HCT116 (cell line): ENCODE measurements at regions not wholly inside any gene's neighbourhood (a gene's known extent, or its start where the extent isn't known, plus 50 kb on each side); places are given as distances from the start of the nearest gene placed in this dataset.

Experiments used
- ATAC-seq: fragments of 200-7000 bp; cut with Tn5 transposase; 2 replicates; pipeline ENCODE4 v1.9.1; 2020; ENCODE audit warnings: mild to moderate bottlenecking, moderate library complexity
- BruUV-seq: library from RNA; stranded (reverse); fragments of 400-500 nt; replicated peaks from 2 replicates; lab custom pipeline; 2021; lab: Mats Ljungman, UMichigan
- CTCF ChIA-PET: fragments of 300-600 bp; sonication (Branson Sonifier 250); formaldehyde crosslinking; loops from one replicate; lab custom pipeline; 2021; ENCODE audit warnings: antibody characterized with exemption; lab: Charles Lee
- POLR2A ChIA-PET: fragments of 300-600, 350-600 bp; sonication (Branson Sonifier 250); formaldehyde crosslinking; loops from one replicate; lab custom pipeline; 2021; ENCODE audit warnings: antibody characterized with exemption; lab: Charles Lee
- RAD21 ChIA-PET, 2 experiments: fragments of 300-600 bp; sonication (Branson Sonifier 250); formaldehyde crosslinking; loops; one replicate each; lab custom pipeline; 2023; ENCODE audit warnings: low total read pairs in 2 of 2; ENCODE audit not compliant: uncharacterized antibody in 2 of 2, unreplicated experiment in 2 of 2, low non-redundant PET in 1 of 2; lab: Charles Lee
- DNase-seq: peaks from one replicate; pipeline ENCODE4 v3.0.0-alpha.2; 2010; ENCODE audit warnings: low read depth, low spot score
- H2AFZ ChIP-seq: fragments of 200-600 bp; shearing (Covaris generic), sonication (generic); 2 replicates; pipeline ENCODE4 v1.6.1; 2017; ENCODE audit warnings: low read depth, mixed run types, mixed read lengths, antibody characterized with exemption, low read length; ENCODE audit not compliant: poor library complexity, severe bottlenecking
- H3K27ac ChIP-seq: 2 replicates; pipeline ENCODE4 v1.5.1; 2012; ENCODE audit warnings: low read depth, low read length
- H3K27me3 ChIP-seq: fragments of 200-600 bp; sonication (generic); 2 replicates; pipeline ENCODE4 v1.6.1; 2016; ENCODE audit warnings: mixed run types, low read length, mixed read lengths; ENCODE audit not compliant: insufficient read depth
- H3K36me3 ChIP-seq, 2 experiments: fragments of 200-500 bp in 1 of 2; fragments of 200-600 bp in 1 of 2; sonication (Bioruptor generic) in 1 of 2; sonication (generic) in 1 of 2; 2 replicates each; pipeline versions ENCODE4 v1.5.1 to v1.6.1; 2014 to 2016; ENCODE audit warnings: low read length in 2 of 2, inconsistent platforms in 1 of 2, mixed read lengths in 1 of 2, mixed run types in 1 of 2; ENCODE audit not compliant: insufficient read depth in 2 of 2, control insufficient read depth in 1 of 2
- H3K4me1 ChIP-seq, 2 experiments: fragments of 200-600 bp in 1 of 2; sonication (generic) in 1 of 2; 2 replicates each; pipeline versions ENCODE4 v1.5.1 to v1.6.1; 2012 to 2017; ENCODE audit warnings: low read length in 2 of 2, inconsistent platforms in 1 of 2, mild to moderate bottlenecking in 1 of 2, mixed read lengths in 1 of 2, mixed run types in 1 of 2, moderate library complexity in 1 of 2; ENCODE audit not compliant: insufficient read depth in 2 of 2, control insufficient read depth in 1 of 2
- H3K4me2 ChIP-seq: fragments of 200-600 bp; sonication (generic); 2 replicates; pipeline ENCODE4 v1.6.1; 2017; ENCODE audit warnings: mixed run types, low read length, mixed read lengths
- H3K4me3 ChIP-seq, 2 experiments: fragments of 200-600 bp in 1 of 2; sonication (generic) in 1 of 2; replicated peaks in 1 of 2; 2 replicates each; pipeline ENCODE4 v1.5.1; 2011 to 2016; ENCODE audit warnings: low read length in 2 of 2, control low read depth in 1 of 2, low read depth in 1 of 2, mild to moderate bottlenecking in 1 of 2, mixed read lengths in 1 of 2, mixed run types in 1 of 2
- H3K79me2 ChIP-seq: fragments of 200-600 bp; sonication (generic); 2 replicates; pipeline ENCODE4 v1.6.1; 2017; ENCODE audit warnings: mild to moderate bottlenecking, mixed run types, low read length, moderate library complexity, mixed read lengths; ENCODE audit not compliant: insufficient read depth
- H3K9ac ChIP-seq: fragments of 200-600 bp; sonication (generic); 2 replicates; pipeline ENCODE4 v1.6.1; 2016; ENCODE audit warnings: low read length, mixed read lengths
- H3K9me2 ChIP-seq: fragments of 200-600 bp; sonication (generic), shearing (Covaris generic); 2 replicates; pipeline ENCODE4 v1.6.1; 2017; ENCODE audit warnings: mixed run types, mild to moderate bottlenecking, moderate library complexity; ENCODE audit not compliant: insufficient read depth
- H3K9me3 ChIP-seq, 2 experiments: fragments of 200-500 bp in 1 of 2; fragments of 200-600 bp in 1 of 2; sonication (Bioruptor generic) in 1 of 2; sonication (generic) in 1 of 2; 2 replicates each; pipeline ENCODE4 v1.6.1; 2014 to 2017; ENCODE audit warnings: low read length in 2 of 2, mixed read lengths in 2 of 2, inconsistent platforms in 1 of 2, low read depth in 1 of 2, mild to moderate bottlenecking in 1 of 2, mixed run types in 1 of 2, moderate library complexity in 1 of 2; ENCODE audit not compliant: control insufficient read depth in 1 of 2, insufficient read depth in 1 of 2
- H4K20me1 ChIP-seq: fragments of 200-600 bp; sonication (generic), shearing (Covaris generic); 2 replicates; pipeline ENCODE4 v1.6.1; 2017; ENCODE audit warnings: mixed run types, mild to moderate bottlenecking, moderate library complexity; ENCODE audit not compliant: insufficient read depth
- CBX3 ChIP-seq: IDR thresholded peaks from 2 replicates; pipeline ENCODE4 v1.6.1; 2012; ENCODE audit warnings: low read depth
- CEBPB ChIP-seq: IDR thresholded peaks from 2 replicates; pipeline ENCODE4 v1.6.1; 2012; ENCODE audit warnings: low read depth
- CTCF ChIP-seq, 3 experiments: fragments of 200-600 bp in 1 of 3; sonication (generic) in 1 of 3; IDR thresholded peaks in 2 of 3; conservative IDR thresholded peaks in 1 of 3; 2 replicates each; pipeline ENCODE4 v1.5.1; 2012 to 2017; ENCODE audit warnings: low read depth in 2 of 3, low read length in 2 of 3, antibody characterized with exemption in 1 of 3, borderline replicate concordance in 1 of 3, control low read depth in 1 of 3, mild to moderate bottlenecking in 1 of 3, mixed read lengths in 1 of 3, mixed run types in 1 of 3, moderate library complexity in 1 of 3; ENCODE audit not compliant: insufficient read depth in 1 of 3
- EGR1 ChIP-seq: IDR thresholded peaks from 2 replicates; pipeline ENCODE4 v1.6.1; 2012; ENCODE audit warnings: low read depth
- ELF1 ChIP-seq: IDR thresholded peaks from 2 replicates; pipeline ENCODE4 v1.6.1; 2012; ENCODE audit warnings: low read depth, borderline replicate concordance
- EZH2 ChIP-seq: fragments of 200-600 bp; sonication (generic); IDR thresholded peaks from 2 replicates; pipeline ENCODE4 v1.6.1; 2017; ENCODE audit warnings: antibody characterized with exemption, mixed run types
- EZH2phosphoT487 ChIP-seq: fragments of 200-600 bp; IDR thresholded peaks from 2 replicates; pipeline ENCODE4 v1.6.1; 2018; ENCODE audit warnings: antibody characterized with exemption, borderline replicate concordance
- FOSL1 ChIP-seq: IDR thresholded peaks from 2 replicates; pipeline ENCODE4 v1.6.1; 2012; ENCODE audit warnings: low read depth
- JUND ChIP-seq: IDR thresholded peaks from 2 replicates; pipeline ENCODE4 v1.6.1; 2012
- POLR2A ChIP-seq: IDR thresholded peaks from 2 replicates; pipeline ENCODE4 v1.7.0; 2011; ENCODE audit warnings: borderline replicate concordance; ENCODE audit not compliant: insufficient read depth, insufficient read length; ENCODE audit errors: extremely low read depth
- RAD21 ChIP-seq: IDR thresholded peaks from 2 replicates; pipeline ENCODE4 v1.6.1; 2012; ENCODE audit warnings: low read depth, mild to moderate bottlenecking
- REST ChIP-seq: IDR thresholded peaks from 2 replicates; pipeline ENCODE4 v1.6.1; 2012; ENCODE audit warnings: low read depth
- SIN3A ChIP-seq: IDR thresholded peaks from 2 replicates; pipeline ENCODE4 v1.6.1; 2012; ENCODE audit warnings: low read depth
- SP1 ChIP-seq: IDR thresholded peaks from 2 replicates; pipeline ENCODE4 v1.6.1; 2012; ENCODE audit warnings: low read depth
- SRF ChIP-seq: IDR thresholded peaks from 2 replicates; pipeline ENCODE4 v1.6.1; 2012; ENCODE audit warnings: low read depth
- TCF7L2 ChIP-seq: IDR thresholded peaks from 2 replicates; pipeline ENCODE4 v1.7.0; 2011; ENCODE audit warnings: borderline replicate concordance, inconsistent platforms; ENCODE audit not compliant: insufficient read depth, insufficient read length; ENCODE audit errors: extremely low read depth
- YY1 ChIP-seq: IDR thresholded peaks from 2 replicates; pipeline ENCODE4 v1.6.1; 2011; ENCODE audit warnings: low read length, low read depth, moderate library complexity, mild to moderate bottlenecking; ENCODE audit not compliant: insufficient replicate concordance; ENCODE audit errors: extremely low read depth
- ZFX ChIP-seq: fragments of 450-650 bp; IDR thresholded peaks from 2 replicates; pipeline ENCODE4 v1.6.1; 2017
- intact Hi-C: fragments of 100-400 bp; cut with micrococcal nuclease; formaldehyde crosslinking; loops from 2 replicates; pipeline ENCODE4 v1.10.0; 2022
- TF ChIP-seq, protein P1 (sequence below): IDR thresholded peaks from 2 replicates; pipeline ENCODE4 v1.6.1; 2011; ENCODE audit warnings: mild to moderate bottlenecking, low read length, moderate library complexity; ENCODE audit not compliant: insufficient replicate concordance; ENCODE audit errors: extremely low read depth
- TF ChIP-seq, protein P2 (sequence below): IDR thresholded peaks from 2 replicates; pipeline ENCODE4 v1.6.1; 2012

- Histone ChIP-seq H3K4me3 (no peak overlapping the region), H3K27ac (no peak overlapping the region), H3K9ac (no peak overlapping the region), H3K36me3 (no peaks in the 10 kb centered on the region), H3K4me1 (no peaks in the 10 kb centered on the region), H3K4me2 (no peak overlapping the region), H4K20me1 (no peaks in the 10 kb centered on the region), H3K27me3 (no peaks in the 10 kb centered on the region), H3K9me3 (peaks cover 9 to 46% of the 10 kb centered on the region in 2 experiments; a peak in 2 of 4 replicates), H2AFZ (no peak overlapping the region), H3K79me2 (no peaks in the 10 kb centered on the region), H3K9me2 (no peaks in the 10 kb centered on the region)
- ChIA-PET RAD21 (no interaction called here), CTCF (no interaction called here), POLR2A (no interaction called here)
- intact Hi-C loops: no loop called here
- ATAC-seq: no peak
- BruUV-seq: no TSS peak
- no peak for TF ChIP-seq ELF1
- TF ChIP-seq EZH2: no peak
- TF ChIP-seq CTCF (IDR thresholded peaks at IDR 0.05 in 2 of 3, conservative IDR thresholded peaks at IDR 0.05 in 1 of 3; ENCODE audit: borderline replicate concordance in 1 of 3, insufficient read depth in 1 of 3, low read depth in 2 of 3, low read length in 2 of 3): no peak
- TF ChIP-seq CBX3: no peak
- no peak for TF ChIP-seq REST
- TF ChIP-seq, protein P1, sequence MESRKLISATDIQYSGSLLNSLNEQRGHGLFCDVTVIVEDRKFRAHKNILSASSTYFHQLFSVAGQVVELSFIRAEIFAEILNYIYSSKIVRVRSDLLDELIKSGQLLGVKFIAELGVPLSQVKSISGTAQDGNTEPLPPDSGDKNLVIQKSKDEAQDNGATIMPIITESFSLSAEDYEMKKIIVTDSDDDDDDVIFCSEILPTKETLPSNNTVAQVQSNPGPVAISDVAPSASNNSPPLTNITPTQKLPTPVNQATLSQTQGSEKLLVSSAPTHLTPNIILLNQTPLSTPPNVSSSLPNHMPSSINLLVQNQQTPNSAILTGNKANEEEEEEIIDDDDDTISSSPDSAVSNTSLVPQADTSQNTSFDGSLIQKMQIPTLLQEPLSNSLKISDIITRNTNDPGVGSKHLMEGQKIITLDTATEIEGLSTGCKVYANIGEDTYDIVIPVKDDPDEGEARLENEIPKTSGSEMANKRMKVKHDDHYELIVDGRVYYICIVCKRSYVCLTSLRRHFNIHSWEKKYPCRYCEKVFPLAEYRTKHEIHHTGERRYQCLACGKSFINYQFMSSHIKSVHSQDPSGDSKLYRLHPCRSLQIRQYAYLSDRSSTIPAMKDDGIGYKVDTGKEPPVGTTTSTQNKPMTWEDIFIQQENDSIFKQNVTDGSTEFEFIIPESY: no peak
- TF ChIP-seq TCF7L2: no peak
- no peak for TF ChIP-seq SIN3A
- TF ChIP-seq YY1: no peak
- TF ChIP-seq EGR1: no peak
- no peak for TF ChIP-seq EZH2phosphoT487
- TF ChIP-seq POLR2A: no peak
- no peak for TF ChIP-seq ZFX
- TF ChIP-seq, protein P2, sequence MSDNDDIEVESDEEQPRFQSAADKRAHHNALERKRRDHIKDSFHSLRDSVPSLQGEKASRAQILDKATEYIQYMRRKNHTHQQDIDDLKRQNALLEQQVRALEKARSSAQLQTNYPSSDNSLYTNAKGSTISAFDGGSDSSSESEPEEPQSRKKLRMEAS: no peak
- no peak for TF ChIP-seq RAD21
- no peak for TF ChIP-seq SP1
- TF ChIP-seq FOSL1: no peak
- no peak for TF ChIP-seq SRF
- no peak for TF ChIP-seq JUND
- no peak for TF ChIP-seq CEBPB
- DNase-seq: no peak
Observed at GRCh38 chr15:27668471-27669220, 430.5 kb downstream of the OCA2 start.
